Muscle of leg (tissue), 3 donors: ENCODE measurements at regions not wholly inside any gene's neighbourhood (a gene's known extent, or its start where the extent isn't known, plus 50 kb on each side); places are given as distances from the start of the nearest gene placed in this dataset.
"Not testable (repeated sequence)": the region's sequence is repeated elsewhere in the genome, so short reads cannot be mapped to it uniquely, and the experiment has no call there.

Experiments used
- DNase-seq: peaks from one replicate; pipeline ENCODE4 v3.0.0; 2013
- H3K27ac ChIP-seq: one replicate; pipeline ENCODE4 v1.5.1; 2013; ENCODE audit warnings: mild to moderate bottlenecking, low read length, control low read depth
- H3K27me3 ChIP-seq: one replicate; pipeline ENCODE4 v1.6.1; 2013; ENCODE audit warnings: low read length; ENCODE audit not compliant: control insufficient read depth, insufficient read depth
- H3K36me3 ChIP-seq: one replicate; pipeline ENCODE4 v1.6.1; 2013; ENCODE audit warnings: low read length; ENCODE audit not compliant: control insufficient read depth, insufficient read depth
- H3K4me1 ChIP-seq: one replicate; pipeline ENCODE4 v1.6.1; 2013; ENCODE audit warnings: low read length; ENCODE audit not compliant: control insufficient read depth, insufficient read depth
- H3K4me3 ChIP-seq: one replicate; pipeline ENCODE4 v1.5.1; 2013; ENCODE audit warnings: low read length, control low read depth
- H3K9me3 ChIP-seq: replicated peaks from 2 replicates; pipeline ENCODE4 v1.6.1; 2013; ENCODE audit warnings: low read depth, low read length; ENCODE audit not compliant: control insufficient read depth
- WGBS: methylation state at CpG from one replicate; pipeline ENCODE4 v1.1.5; 2013; ENCODE audit warnings: missing lambda C conversion rate; ENCODE audit not compliant: insufficient coverage; 5-methylcytosine and 5-hydroxymethylcytosine counted together

DNA sequence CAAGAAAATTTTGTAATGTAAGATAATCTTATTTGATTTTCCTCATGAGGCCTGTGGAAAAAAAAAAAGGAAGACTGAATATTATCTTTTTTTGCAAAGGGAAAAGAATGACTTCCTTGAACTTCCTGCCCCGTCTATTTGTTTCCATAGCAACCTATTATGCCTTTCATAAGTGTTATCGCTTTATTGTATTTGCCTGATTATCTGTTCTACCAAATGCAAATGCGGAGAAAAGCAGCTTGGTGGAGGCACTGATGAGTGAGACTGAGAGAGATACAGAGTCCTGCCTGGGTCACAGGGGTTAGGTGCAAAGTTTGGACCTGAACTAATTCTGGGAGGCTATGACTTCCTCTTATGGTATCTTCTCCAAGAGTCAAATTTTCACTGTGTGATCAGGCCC, 334.0 kb upstream of the KCNMB2 start:
- Histone ChIP-seq H3K27ac (no peak overlapping the region), H3K36me3 (no peaks in the 10 kb centered on the region), H3K4me1 (no peaks in the 10 kb centered on the region), H3K9me3 (no peaks in the 10 kb centered on the region), H3K4me3 (no peak overlapping the region), H3K27me3 (no peaks in the 10 kb centered on the region)
- WGBS, result no CpG with 5 or more reads among the region's 3 CpGs
- peak; percentile 31 for DNase-seq

DNA sequence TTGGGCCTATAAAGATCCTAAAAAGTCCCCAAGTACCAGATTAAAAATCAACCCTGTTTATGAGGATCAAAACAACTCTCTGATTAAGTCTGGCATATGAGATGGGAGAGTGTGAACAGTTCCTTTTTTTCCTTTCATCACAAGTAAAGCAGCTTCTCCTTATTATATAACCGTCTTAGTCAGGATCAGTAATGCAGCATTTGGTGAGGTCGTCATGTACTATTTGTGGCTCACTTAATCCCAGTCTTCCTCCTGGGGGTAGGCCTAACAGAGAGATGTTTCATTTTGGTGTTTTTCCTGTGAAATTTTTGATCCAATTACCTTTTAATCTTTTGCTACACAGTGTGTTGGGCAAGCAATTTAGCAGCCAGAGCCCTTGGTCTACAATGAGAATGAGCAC, 333.1 kb upstream of the KCNMB2 start:
- DNase-seq, result peak; percentile 26
- Histone ChIP-seq H3K36me3 (no peaks in the 10 kb centered on the region), H3K27me3 (no peaks in the 10 kb centered on the region), H3K4me1 (no peaks in the 10 kb centered on the region), H3K4me3 (no peak overlapping the region), H3K27ac (no peak overlapping the region), H3K9me3 (no peaks in the 10 kb centered on the region)
- WGBS, result no CpG with 5 or more reads among the region's 2 CpGs

DNA sequence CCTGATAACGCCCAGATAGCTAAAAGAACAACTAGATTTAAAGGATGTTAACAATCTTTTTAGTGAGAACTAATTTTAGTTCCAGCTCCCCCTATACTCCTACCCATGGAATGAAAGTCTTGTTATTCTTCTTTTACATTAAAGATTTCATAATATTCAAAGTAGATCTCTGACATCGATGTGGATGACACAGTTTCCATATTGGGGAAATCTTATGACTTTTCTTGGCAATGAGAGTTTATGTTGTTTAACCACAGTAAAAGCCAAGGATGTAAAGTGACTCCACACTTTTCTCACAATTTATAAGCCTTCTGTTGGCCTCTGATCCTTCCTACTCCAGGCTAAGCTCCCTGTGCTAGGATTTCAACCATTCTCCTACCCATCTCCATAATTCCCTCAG, 332.6 kb upstream of the KCNMB2 start:
- Histone ChIP-seq H3K4me1 (no peaks in the 10 kb centered on the region), H3K36me3 (no peaks in the 10 kb centered on the region), H3K27ac (no peak overlapping the region), H3K27me3 (no peaks in the 10 kb centered on the region), H3K4me3 (no peak overlapping the region), H3K9me3 (no peaks in the 10 kb centered on the region)
- WGBS, result no CpG with 5 or more reads among the region's 2 CpGs
- peak; percentile 17 for DNase-seq

DNA sequence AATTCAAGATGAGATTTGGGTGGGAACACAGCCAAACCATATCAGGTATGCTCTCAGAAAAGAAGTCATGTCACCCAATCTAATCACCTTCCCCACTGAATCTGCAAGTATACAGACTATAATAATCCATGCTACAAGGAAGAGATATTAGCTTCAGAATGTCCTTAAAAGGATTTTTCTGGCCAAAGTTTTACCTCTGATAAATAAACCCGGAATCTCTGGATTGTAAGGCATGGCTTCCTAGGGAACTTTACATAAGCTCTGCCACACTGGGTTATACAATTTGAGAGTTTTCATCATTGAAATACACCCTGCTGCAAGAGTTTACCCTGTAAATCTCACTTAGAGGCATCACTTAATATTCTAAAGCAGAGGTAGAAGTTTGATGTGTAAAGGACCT, 330.5 kb upstream of the KCNMB2 start:
- H3K27me3 ChIP-seq, result no peaks in the 10 kb centered on the region
- H3K4me1 ChIP-seq, result no peaks in the 10 kb centered on the region
- no CpG with 5 or more reads among the region's 1 CpG for WGBS
- no peaks in the 10 kb centered on the region for H3K36me3 ChIP-seq
- no peak overlapping the region for H3K4me3 ChIP-seq
- DNase-seq, result no peak
- H3K9me3 ChIP-seq, result no peaks in the 10 kb centered on the region
- no peak overlapping the region for H3K27ac ChIP-seq

DNA sequence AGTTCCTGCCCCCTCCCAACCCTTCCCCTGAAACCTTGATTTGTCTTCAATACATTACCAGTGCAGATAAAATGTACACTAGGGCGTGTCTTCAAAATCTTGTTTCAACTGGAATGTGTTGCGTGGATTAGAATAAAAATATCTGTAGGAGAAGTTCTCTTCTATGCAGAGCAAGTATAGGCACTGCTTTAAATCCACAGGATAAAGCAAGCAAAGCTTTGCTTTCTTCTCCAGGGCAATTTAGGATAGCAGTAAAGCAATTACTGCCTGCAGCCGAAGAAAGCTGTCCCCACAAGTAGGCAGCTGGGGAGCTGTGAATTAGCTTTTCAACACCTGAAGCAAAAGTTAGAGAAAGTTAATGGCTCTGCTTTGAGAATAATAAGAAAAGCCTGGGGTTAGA, 329.7 kb upstream of the KCNMB2 start:
- no peak overlapping the region for H3K4me3 ChIP-seq
- H3K4me1 ChIP-seq, result no peaks in the 10 kb centered on the region
- WGBS, result no CpG with 5 or more reads among the region's 3 CpGs
- no peaks in the 10 kb centered on the region for H3K36me3 ChIP-seq
- H3K27me3 ChIP-seq, result no peaks in the 10 kb centered on the region
- H3K9me3 ChIP-seq, result no peaks in the 10 kb centered on the region
- no peak for DNase-seq
- no peak overlapping the region for H3K27ac ChIP-seq

DNA sequence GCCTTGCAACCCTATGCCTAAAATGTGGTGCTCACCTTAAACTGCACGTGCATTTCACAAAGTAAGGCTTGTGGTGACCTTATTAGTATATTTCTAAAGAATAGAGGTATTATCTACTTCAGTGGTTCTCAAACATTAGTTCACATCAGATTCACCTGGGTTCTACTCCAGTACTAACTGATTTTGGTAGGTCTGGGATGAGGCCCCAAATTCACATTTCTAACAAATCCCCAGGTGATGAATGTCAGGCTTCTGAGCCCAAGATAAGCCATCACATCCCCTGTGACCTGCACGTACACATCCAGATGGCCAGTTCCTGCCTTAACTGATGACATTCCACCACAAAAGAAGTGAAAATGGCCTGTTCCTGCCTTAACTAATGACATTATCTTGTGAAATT, 329.1 kb upstream of the KCNMB2 start:
- not testable (repeated sequence) for H3K4me1 ChIP-seq, H3K27ac ChIP-seq, DNase-seq, H3K27me3 ChIP-seq, H3K9me3 ChIP-seq, H3K4me3 ChIP-seq, H3K36me3 ChIP-seq
- WGBS, result no CpG with 5 or more reads among the region's 2 CpGs

DNA sequence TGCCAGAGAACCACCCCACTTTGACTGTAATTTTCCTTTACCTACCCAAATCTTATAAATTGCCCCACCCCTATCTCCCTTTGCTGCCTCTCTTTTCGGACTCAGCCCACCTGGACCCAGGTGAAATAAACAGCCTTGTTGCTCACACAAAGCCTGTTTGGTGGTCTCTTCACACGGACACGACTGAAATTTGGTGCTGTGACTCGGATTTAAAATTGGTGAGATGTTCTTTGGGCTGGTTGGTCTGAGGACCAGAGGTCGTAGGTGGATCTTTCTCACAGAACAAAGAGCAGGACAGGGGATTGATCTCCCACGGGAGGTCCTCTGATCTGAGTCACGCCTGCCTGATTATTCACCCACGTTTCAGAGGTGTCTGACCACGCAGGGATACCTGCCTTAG, 328.6 kb upstream of the KCNMB2 start:
- not testable (repeated sequence) for H3K4me1 ChIP-seq, H3K27me3 ChIP-seq, H3K27ac ChIP-seq, DNase-seq, H3K4me3 ChIP-seq, H3K36me3 ChIP-seq, H3K9me3 ChIP-seq
- 68% methylated on average over 9 of the region's 9 CpGs for WGBS

DNA sequence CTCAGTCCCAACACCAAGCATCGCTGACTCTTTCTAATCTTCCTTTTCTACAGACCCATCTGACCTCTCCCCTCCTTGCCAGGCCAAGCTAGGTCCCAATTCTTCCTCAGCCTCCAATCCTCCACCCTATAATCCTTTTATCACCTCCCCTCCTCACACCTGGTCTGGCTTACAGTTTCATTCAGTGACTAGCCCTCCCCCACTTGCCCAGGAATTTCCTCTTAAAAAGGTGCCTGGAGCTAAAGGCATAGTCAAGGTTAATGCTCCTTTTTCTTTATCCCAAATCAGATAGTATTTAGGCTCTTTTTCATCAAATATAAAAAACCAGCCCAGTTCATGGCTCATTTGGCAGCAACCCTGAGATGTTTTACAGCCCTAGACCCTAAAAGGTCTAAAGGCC, 327.1 kb upstream of the KCNMB2 start:
- not testable (repeated sequence) for H3K4me1 ChIP-seq, H3K9me3 ChIP-seq, H3K27ac ChIP-seq, H3K36me3 ChIP-seq, H3K27me3 ChIP-seq, DNase-seq, H3K4me3 ChIP-seq
- WGBS, result 92% methylated on average over 1 of the region's 1 CpG

DNA sequence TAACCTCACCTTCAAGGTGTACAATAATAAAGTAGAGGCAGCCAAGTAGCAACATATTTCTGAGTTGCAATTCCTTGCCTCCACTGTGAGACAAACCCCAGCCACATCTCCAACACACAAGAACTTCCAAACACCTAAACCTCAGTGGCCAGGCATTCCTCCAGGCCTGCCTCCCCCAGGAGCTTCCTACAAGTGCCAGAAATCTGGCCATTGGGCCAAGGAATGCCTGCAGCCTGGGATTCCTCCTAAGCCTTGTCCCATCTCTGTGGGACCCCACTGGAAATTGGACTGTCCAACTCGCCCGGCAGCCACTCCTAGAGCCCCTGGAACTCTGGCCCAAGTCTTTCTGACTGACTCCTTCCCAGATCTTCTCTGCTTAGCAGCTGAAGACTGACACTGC, 326.6 kb upstream of the KCNMB2 start:
- not testable (repeated sequence) for H3K9me3 ChIP-seq, H3K4me1 ChIP-seq, DNase-seq, H3K36me3 ChIP-seq, H3K27ac ChIP-seq, H3K27me3 ChIP-seq, H3K4me3 ChIP-seq
- WGBS, result 66% methylated on average over 2 of the region's 2 CpGs

DNA sequence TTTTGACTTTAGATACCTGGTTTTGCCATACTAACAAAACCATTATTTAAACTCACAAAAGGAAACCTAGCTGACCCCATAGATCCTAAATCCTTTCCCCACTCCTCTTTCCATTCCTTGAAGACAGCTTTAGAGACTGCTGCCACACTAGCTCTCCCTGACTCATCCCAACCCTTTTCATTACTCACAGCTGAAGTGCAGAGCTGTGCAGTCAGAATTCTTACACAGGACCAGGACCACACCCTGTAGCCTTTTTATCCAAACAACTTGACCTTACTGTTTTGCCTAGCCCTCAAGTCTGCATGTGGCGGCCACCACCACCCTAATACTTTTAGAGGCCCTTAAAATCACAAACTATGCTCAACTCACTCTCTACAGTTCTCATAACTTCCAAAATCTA, 325.1 kb upstream of the KCNMB2 start:
- not testable (repeated sequence) for H3K4me1 ChIP-seq, H3K27ac ChIP-seq, DNase-seq, H3K36me3 ChIP-seq, H3K4me3 ChIP-seq, H3K27me3 ChIP-seq, H3K9me3 ChIP-seq
- no CpG with 5 or more reads among the region's 1 CpG for WGBS

DNA sequence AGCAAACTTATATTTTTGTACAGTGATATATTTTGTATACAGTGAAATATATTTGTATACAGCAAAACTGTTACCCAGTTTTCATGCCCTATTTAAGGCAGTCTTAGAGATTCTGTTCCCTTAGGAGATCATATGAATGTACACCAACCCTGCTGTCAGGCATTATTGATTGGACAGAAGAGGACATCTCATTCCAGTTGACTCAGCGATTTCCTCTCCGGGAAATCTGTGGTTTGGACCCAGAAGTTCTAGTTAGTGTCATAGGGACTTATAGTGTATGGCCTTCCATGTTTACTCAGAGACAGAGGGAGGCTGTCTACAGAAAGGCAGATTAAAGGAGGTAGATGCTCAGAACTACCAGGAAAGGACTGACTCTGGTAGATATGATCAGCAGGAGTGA, 318.8 kb upstream of the KCNMB2 start:
- Histone ChIP-seq H3K36me3 (no peaks in the 10 kb centered on the region), H3K4me1 (no peaks in the 10 kb centered on the region), H3K27ac (no peak overlapping the region), H3K9me3 (no peaks in the 10 kb centered on the region), H3K27me3 (no peaks in the 10 kb centered on the region), H3K4me3 (no peak overlapping the region)
- 88% methylated on average over 2 of the region's 2 CpGs for WGBS
- DNase-seq, result no peak
